Activated CD8-positive, alpha-beta memory T cell treated with anti-CD3 and anti-CD28 coated beads, Interleukin-2, amount 10 ng/mL, durations not matched to agents 7 days and 5 days (primary cell): ENCODE measurements at regions not wholly inside any gene's neighbourhood (a gene's known extent, or its start where the extent isn't known, plus 50 kb on each side); places are given as distances from the start of the nearest gene placed in this dataset.

ENCODE experiments used
- ATAC-seq: fragments of 150-1000 bp; cut with Tn5 transposase; one replicate; pipeline ENCODE4 v1.10.0; 2021; ENCODE audit warnings: moderate library complexity
- CTCF ChIA-PET: fragments of 350-600 bp; sonication (Branson Sonifier 250); formaldehyde crosslinking; loops from one replicate; lab custom pipeline; 2021; ENCODE audit warnings: antibody characterized with exemption; lab: Charles Lee
- DNase-seq: peaks from one replicate; pipeline ENCODE4 v3.0.0-alpha.2; 2020
- H3K27ac Mint-ChIP-seq: one replicate; pipeline ENCODE4 v1.8.0; 2021; ENCODE audit warnings: mild to moderate bottlenecking, mixed read lengths
- H3K27me3 Mint-ChIP-seq: one replicate; pipeline ENCODE4 v1.8.0; 2021; ENCODE audit warnings: mixed read lengths
- H3K36me3 Mint-ChIP-seq: one replicate; pipeline ENCODE4 v1.8.0; 2021; ENCODE audit warnings: mild to moderate bottlenecking, mixed read lengths
- H3K4me1 Mint-ChIP-seq: one replicate; pipeline ENCODE4 v1.8.0; 2021; ENCODE audit warnings: mixed read lengths
- H3K4me3 Mint-ChIP-seq: one replicate; pipeline ENCODE4 v1.8.0; 2021; ENCODE audit warnings: mild to moderate bottlenecking, moderate library complexity, mixed read lengths
- H3K9me3 Mint-ChIP-seq: one replicate; pipeline ENCODE4 v1.8.0; 2022; ENCODE audit warnings: low read depth, mixed read lengths

DNA sequence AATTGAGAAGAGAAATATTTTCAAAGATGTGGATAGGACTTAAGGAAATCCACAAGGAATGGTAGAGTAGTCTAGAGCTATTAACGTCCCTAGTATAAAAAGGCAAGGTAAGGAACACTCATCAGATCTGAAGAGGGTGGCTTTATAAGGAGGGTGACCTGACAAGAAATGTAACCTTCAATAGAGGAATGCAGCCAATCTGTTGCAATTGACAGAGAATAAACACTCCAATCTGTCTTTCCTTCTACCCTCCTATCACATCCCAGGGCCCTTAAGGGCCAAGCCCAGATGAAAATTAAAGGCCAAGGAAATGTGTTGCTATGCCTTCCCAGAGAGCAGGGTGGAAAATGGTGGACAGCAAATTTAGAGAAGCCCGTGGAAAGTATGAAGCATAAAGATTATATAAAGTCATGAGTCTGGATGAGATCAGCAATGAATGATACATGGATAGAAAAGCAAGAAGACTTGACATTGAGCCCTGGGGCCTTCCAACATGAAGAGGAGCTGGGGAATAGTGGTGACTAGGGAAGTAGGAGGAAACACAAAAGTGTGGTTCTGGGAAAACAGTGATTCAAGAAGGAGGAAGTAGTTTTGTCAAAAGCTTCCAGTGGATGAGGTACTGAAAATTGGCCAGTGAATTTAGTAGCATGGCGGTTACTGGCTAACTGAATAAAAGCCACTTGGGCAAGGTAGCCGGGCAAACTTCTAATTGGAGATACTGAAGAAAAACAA is 270.6 kb upstream of the TANK start:
- no peaks in the 10 kb centered on the region for H3K36me3 Mint-ChIP-seq
- no peaks in the 10 kb centered on the region for H3K27me3 Mint-ChIP-seq
- ATAC-seq (no peak), DNase-seq (no peak)
- no peak overlapping the region for H3K4me3 Mint-ChIP-seq
- CTCF ChIA-PET = no interaction called here
- H3K27ac Mint-ChIP-seq = no peak overlapping the region
- H3K4me1 Mint-ChIP-seq = no peaks in the 10 kb centered on the region
- no peaks in the 10 kb centered on the region for H3K9me3 Mint-ChIP-seq

DNA sequence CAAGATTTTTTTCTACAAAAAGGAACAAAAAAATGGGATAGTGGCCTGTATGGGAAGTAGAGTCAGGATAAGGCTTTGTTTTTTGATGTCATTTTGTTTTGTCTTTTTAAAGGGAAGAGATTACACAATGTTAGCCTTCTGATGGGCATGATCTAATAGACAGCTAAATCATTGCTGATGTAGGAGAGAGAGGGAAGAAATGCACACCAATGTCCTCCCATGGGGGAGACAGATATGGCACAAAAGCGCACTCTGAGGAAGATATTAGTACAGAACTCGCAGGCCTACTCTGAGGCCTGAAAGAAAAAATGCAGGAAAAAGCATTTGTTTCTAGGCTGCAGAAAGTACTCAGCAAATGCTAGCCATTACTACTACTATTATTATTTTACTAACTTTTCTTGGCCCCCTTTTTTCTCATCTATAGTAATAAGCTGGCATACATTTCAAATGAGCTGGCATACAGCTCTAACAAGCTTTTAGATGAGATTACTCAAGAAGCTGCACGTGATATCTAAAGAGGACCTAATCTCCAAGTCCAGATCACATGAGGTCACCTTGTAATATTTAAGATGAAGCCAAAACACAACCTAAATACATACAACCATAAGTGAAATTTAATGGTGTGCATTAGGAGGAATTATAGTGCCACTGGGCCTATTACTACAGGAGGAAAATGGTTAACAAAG is 269.4 kb upstream of the TANK start:
- Mint-ChIP-seq H3K27me3 (no peaks in the 10 kb centered on the region), H3K4me1 (no peaks in the 10 kb centered on the region), H3K36me3 (no peaks in the 10 kb centered on the region), H3K9me3 (no peaks in the 10 kb centered on the region), H3K4me3 (no peak overlapping the region), H3K27ac (no peak overlapping the region)
- CTCF ChIA-PET = no interaction called here
- DNase-seq = no peak
- ATAC-seq = no peak

DNA sequence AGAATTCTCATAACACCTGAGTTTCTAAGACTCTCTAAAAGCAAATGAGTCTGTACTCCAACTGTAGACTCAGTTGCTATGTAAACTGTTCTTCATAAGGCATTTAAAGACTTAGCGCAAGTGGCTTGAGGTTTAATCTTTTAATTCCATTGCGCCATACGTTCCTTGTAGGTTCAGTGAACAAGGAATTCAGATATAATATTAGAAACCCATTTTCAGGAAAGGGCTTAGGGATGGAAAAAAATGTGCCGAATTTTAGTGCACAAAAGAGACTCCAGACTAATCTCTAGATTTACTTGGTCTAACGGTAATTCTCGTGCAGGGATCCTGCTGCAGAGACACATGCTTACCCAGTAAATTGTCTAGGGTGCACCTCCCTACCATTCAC is 268.9 kb upstream of the TANK start:
- H3K4me3 Mint-ChIP-seq = no peak overlapping the region
- DNase-seq = no peak
- no peaks in the 10 kb centered on the region for H3K27me3 Mint-ChIP-seq
- ATAC-seq = no peak
- H3K36me3 Mint-ChIP-seq = no peaks in the 10 kb centered on the region
- H3K27ac Mint-ChIP-seq = no peak overlapping the region
- CTCF ChIA-PET = no interaction called here
- no peaks in the 10 kb centered on the region for H3K9me3 Mint-ChIP-seq
- no peaks in the 10 kb centered on the region for H3K4me1 Mint-ChIP-seq

DNA sequence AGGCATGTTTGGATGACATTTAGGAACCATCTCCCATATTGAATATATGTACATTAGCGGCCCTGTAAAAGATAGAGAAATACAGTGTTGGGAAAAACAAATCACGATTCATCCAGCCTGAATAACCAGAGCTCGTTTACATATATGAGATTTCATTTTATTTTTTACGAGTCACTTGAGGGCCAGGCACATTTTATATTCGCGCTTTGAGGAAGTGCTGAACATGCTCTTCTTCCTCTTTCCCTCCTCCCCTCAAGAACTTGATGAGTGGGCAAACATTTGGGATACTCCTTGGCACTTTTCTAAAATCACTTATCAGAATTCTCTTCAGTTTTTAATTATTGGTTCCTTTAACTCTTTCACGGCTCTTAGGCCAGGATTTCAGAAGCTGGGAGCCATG is 268.0 kb upstream of the TANK start:
- Mint-ChIP-seq H3K9me3 (no peaks in the 10 kb centered on the region), H3K4me1 (no peaks in the 10 kb centered on the region), H3K27me3 (no peaks in the 10 kb centered on the region), H3K27ac (no peak overlapping the region), H3K36me3 (no peaks in the 10 kb centered on the region), H3K4me3 (no peak overlapping the region)
- CTCF ChIA-PET = no interaction called here
- ATAC-seq (no peak), DNase-seq (no peak)

DNA sequence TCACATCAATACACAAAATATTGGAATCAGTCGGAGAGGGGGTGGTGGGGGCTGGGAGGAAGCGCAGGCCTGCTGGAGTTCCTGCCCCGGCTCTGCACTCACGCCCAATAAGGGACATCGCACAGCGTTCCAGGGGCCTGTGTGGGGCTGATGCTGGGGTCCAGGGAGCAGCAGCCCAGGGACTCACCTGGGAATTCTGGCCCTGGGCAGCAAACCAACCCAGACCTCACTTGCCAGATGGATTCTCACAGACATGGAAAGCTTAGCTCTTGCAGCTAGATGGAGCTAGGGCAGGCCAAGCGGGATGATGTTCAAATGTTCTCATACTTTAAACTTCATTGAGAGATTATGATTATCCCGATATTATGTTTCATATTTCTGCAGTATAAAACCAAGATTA is 266.6 kb upstream of the TANK start:
- Mint-ChIP-seq H3K27me3 (no peaks in the 10 kb centered on the region), H3K4me1 (no peaks in the 10 kb centered on the region), H3K27ac (no peak overlapping the region), H3K36me3 (no peaks in the 10 kb centered on the region), H3K4me3 (no peak overlapping the region), H3K9me3 (no peaks in the 10 kb centered on the region)
- DNase-seq = no peak
- CTCF ChIA-PET = no interaction called here
- ATAC-seq = no peak

DNA sequence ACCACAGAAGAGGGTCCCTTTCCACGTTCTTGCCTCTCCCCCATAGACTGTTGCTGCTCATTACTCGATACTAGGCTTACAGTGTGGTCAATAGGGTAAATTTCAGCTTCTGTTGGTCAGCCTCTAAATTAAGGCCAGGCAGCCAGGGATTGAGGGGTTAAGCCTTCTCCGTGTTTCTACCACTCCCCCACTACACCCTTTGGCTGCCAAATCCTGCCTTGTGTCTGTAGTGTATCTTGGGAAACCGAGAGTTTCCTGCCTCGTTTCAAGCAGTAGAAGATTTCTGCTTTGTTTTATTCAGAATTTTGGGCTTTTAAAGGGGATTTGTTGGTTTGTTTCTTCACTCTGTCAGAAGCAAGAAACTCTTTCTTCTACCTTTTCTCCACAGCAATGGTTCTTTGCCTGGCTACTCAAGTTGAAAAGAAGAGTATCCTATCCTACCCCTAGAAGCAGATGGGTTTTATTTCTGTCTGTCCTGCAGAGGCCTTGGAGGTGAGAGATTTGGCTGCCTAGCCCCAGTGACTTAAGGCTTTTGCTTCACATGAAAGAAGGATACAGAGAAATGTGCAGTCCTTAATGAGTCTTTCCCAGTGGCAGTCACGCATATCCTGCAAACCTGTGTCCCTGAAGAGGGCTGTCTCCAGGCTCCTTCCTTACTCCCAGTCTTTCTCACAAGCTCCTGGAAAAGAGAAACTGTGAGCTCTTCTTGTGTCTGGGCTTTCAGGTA is 261.5 kb upstream of the TANK start:
- H3K4me3 Mint-ChIP-seq = no peak overlapping the region
- no peaks in the 10 kb centered on the region for H3K9me3 Mint-ChIP-seq
- no peaks in the 10 kb centered on the region for H3K4me1 Mint-ChIP-seq
- H3K36me3 Mint-ChIP-seq = no peaks in the 10 kb centered on the region
- ATAC-seq = no peak
- CTCF ChIA-PET = no interaction called here
- DNase-seq = no peak
- no peak overlapping the region for H3K27ac Mint-ChIP-seq
- H3K27me3 Mint-ChIP-seq = no peaks in the 10 kb centered on the region

DNA sequence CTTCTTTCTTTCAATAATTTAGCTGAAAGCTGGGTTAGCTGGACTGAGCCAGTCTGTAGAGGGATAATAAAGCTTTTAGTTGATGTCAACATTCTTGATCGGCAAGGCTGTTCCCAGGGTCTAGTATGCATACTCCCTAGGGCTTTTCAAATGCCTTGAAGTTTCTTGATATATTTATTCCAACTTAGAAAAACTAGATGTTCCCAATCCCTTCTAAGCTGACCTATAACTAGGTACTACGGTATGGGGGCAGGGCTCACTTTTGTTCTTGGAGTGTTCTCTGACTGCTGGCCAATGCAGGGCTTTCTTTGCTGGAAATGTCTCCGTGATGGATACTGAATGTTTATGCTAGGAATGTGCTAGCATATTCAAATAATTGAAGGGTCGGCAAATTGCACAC is 258.6 kb upstream of the TANK start:
- Mint-ChIP-seq H3K27ac (no peak overlapping the region), H3K36me3 (no peaks in the 10 kb centered on the region), H3K4me3 (no peak overlapping the region), H3K9me3 (no peaks in the 10 kb centered on the region), H3K27me3 (no peaks in the 10 kb centered on the region), H3K4me1 (no peaks in the 10 kb centered on the region)
- no peak for ATAC-seq
- no peak for DNase-seq
- CTCF ChIA-PET = no interaction called here

DNA sequence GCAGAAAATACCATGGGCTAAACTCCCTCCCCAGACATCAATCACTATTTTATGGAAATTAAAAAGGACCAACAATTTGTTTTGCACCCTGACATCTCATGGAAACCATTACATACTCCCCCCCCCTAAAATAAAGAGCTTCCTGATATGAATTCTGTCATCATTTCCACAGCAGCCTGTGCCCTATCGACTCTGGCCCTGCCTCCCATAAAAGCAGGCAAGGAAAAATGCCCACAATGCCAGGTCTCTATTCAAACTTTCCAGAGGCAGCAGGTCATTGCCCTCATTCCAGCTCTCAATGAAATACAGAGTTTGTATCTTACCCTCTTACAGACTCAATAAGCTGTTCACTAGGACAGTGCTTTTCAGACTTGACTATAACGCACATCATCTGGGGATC is 254.4 kb upstream of the TANK start:
- peaks cover 2% of the 10 kb centered on the region for H3K27me3 Mint-ChIP-seq
- H3K4me3 Mint-ChIP-seq = no peak overlapping the region
- H3K36me3 Mint-ChIP-seq = no peaks in the 10 kb centered on the region
- CTCF ChIA-PET = no interaction called here
- no peak for DNase-seq
- H3K9me3 Mint-ChIP-seq = no peaks in the 10 kb centered on the region
- no peaks in the 10 kb centered on the region for H3K4me1 Mint-ChIP-seq
- H3K27ac Mint-ChIP-seq = no peak overlapping the region
- ATAC-seq = no peak

DNA sequence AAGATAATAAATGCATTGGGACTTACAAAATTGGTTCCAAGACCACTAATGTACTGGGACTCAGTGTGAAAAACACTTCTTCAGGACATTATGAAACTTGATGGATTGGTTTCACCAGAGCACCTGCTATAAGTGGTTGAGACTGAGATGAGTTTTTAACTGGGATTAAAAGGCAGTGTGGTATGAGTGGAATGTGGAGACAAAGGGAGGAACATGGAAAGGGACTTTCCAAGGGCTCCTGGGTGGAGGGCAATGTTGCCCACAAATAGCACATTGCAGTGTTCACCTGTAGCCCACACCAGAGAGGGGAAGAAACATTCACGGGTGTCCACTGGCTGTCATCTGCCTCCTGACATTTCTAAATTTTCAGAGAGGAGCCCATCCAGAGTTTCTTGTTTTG is 253.3 kb upstream of the TANK start:
- Mint-ChIP-seq H3K4me1 (no peaks in the 10 kb centered on the region), H3K9me3 (no peaks in the 10 kb centered on the region), H3K27ac (no peak overlapping the region), H3K36me3 (no peaks in the 10 kb centered on the region), H3K27me3 (peaks cover 3% of the 10 kb centered on the region), H3K4me3 (no peak overlapping the region)
- CTCF ChIA-PET = no interaction called here
- no peak for ATAC-seq
- no peak for DNase-seq

DNA sequence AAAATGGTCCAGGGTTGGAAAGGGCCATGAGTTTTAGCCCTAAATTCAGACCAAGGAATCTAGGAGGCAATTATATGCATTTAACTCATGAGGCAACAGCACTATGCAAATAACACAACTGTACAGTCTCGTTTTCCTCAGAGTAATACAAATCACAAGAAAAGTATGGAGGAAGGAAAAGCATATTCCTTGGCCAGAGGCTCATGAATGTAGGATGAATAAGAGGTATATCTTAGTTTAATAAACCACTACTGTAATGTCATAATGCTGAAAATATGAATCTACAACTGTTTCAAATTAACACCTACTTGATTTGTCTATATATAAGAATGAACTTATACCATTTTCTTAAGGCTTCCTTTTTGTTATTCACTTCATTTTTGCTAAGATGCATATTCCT is 252.5 kb upstream of the TANK start:
- Mint-ChIP-seq H3K27ac (no peak overlapping the region), H3K4me1 (no peaks in the 10 kb centered on the region), H3K9me3 (no peaks in the 10 kb centered on the region), H3K27me3 (peaks cover 3% of the 10 kb centered on the region), H3K4me3 (no peak overlapping the region), H3K36me3 (no peaks in the 10 kb centered on the region)
- DNase-seq (no peak), ATAC-seq (no peak)
- CTCF ChIA-PET = no interaction called here

DNA sequence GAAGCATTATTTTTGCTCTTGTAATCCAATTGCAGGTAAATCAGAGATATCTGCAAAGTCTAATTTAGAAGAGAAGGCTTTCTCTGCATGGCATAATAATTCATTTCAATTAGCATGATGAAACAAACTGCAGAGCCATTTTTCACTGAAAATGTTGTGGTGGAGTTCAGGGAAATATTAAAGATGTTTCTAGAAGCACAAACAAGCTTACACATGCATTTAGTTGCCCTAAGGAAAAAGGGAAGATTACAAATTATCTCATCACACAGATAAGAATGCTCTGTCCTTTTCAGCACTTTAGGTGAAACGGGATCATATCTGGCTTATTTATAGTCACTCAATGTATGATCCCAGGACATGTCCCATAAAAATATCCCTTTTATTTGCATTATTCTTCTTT is 252.1 kb upstream of the TANK start:
- ATAC-seq = no peak
- no peaks in the 10 kb centered on the region for H3K36me3 Mint-ChIP-seq
- CTCF ChIA-PET = no interaction called here
- H3K27ac Mint-ChIP-seq = no peak overlapping the region
- H3K27me3 Mint-ChIP-seq = peaks cover 3% of the 10 kb centered on the region
- no peaks in the 10 kb centered on the region for H3K4me1 Mint-ChIP-seq
- no peak overlapping the region for H3K4me3 Mint-ChIP-seq
- H3K9me3 Mint-ChIP-seq = no peaks in the 10 kb centered on the region
- DNase-seq = no peak

DNA sequence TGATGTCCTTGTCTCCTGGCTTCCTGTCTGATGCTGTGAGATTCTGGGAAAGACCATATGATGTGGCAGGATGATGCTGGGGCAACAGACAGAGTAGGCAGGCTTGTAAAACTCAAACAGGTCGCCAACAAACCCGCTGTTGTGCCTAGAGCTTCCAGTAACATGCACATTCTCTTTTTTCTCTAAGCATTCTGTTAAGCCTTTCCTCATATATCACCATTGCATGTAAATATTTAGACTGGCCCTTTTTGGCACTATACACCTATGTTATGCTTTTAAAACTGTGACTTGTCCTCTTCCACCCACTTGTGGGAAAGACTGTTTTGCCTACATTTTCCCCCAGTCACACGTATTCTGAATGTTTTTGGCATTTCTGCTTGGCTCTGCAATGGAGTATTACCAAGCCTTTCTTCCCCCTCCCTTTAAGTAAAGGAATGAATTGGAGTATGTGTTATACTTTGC is 250.4 kb upstream of the TANK start:
- H3K4me3 Mint-ChIP-seq = no peak overlapping the region
- H3K9me3 Mint-ChIP-seq = no peaks in the 10 kb centered on the region
- no peaks in the 10 kb centered on the region for H3K4me1 Mint-ChIP-seq
- ATAC-seq (no peak), DNase-seq (no peak)
- peaks cover 3% of the 10 kb centered on the region for H3K27me3 Mint-ChIP-seq
- no peaks in the 10 kb centered on the region for H3K36me3 Mint-ChIP-seq
- H3K27ac Mint-ChIP-seq = no peak overlapping the region
- CTCF ChIA-PET = no interaction called here

DNA sequence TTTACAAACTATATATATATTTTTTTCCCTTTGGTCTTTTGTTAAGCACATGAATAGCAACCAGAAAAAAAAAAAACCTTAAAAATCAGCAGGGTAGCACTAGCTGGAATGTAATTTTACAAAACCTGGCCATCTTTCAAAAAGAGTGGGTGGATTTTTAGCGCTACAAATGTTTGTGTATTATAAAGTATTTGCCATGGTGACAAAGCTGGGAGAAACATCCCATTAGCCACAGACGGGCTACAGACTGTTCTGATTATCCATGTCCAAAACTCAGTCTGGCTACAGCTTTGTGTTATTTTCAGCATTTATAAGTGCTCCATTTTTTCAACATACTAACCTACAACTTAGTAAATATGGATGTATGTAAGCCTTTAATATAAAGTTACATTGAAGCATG is 249.5 kb upstream of the TANK start:
- DNase-seq (no peak), ATAC-seq (no peak)
- Mint-ChIP-seq H3K27ac (no peak overlapping the region), H3K9me3 (no peaks in the 10 kb centered on the region), H3K36me3 (no peaks in the 10 kb centered on the region), H3K4me1 (no peaks in the 10 kb centered on the region), H3K27me3 (peaks cover 3% of the 10 kb centered on the region), H3K4me3 (no peak overlapping the region)
- CTCF ChIA-PET = no interaction called here

DNA sequence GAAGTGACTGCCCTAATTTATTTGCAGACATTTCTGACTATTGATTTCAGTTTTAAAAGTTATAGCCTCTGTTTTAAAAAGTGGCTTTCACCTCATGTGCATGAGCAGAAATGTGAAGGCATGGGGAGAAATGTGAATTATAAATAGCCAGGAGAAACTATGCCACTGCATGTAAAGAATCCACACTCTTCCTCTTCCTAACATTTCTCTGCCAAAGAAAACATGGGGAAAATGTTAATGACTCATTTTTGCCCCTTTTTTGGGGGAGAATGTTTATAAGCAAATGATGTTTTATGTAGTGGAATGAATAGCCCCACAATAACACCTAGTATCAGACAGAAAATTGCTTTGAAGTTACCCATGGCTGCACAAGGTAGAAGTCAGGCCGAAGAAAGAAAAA is 249.0 kb upstream of the TANK start:
- Mint-ChIP-seq H3K27ac (no peak overlapping the region), H3K9me3 (peaks cover 2% of the 10 kb centered on the region), H3K4me1 (no peaks in the 10 kb centered on the region), H3K27me3 (peaks cover 3% of the 10 kb centered on the region), H3K36me3 (no peaks in the 10 kb centered on the region), H3K4me3 (no peak overlapping the region)
- no peak for DNase-seq
- ATAC-seq = no peak
- CTCF ChIA-PET = no interaction called here
